Astrocyte of the hippocampus (primary cell): ENCODE measurements at regions not wholly inside any gene's neighbourhood (a gene's known extent, or its start where the extent isn't known, plus 50 kb on each side); places are given as distances from the start of the nearest gene placed in this dataset.
A peak's percentile ranks its signal among the peaks of the same experiment; 100 is the strongest.

ENCODE experiments used
- DNase-seq: peaks from one replicate; pipeline ENCODE4 v3.0.0; 2011; ENCODE audit warnings: low read depth, low spot score

DNA sequence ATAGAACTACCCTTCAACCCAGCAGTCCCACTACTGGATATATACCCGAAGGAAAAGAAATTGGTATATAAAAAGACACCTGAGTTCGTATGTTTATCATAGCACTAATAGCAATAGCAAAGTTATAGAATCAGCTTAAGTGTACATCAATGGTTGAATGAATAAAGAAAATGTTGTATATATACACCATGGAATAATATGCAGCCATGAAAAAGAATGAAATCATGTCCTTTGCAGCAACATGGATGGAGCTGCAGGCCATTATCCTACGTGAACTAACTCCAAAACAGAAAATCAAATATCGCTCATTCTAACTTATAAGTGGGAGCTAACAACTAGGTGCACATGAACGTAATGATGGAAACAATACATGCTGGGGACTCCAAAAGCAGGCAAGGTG lies 143.5 kb upstream of the GK2 start:
- DNase-seq, result no peak

DNA sequence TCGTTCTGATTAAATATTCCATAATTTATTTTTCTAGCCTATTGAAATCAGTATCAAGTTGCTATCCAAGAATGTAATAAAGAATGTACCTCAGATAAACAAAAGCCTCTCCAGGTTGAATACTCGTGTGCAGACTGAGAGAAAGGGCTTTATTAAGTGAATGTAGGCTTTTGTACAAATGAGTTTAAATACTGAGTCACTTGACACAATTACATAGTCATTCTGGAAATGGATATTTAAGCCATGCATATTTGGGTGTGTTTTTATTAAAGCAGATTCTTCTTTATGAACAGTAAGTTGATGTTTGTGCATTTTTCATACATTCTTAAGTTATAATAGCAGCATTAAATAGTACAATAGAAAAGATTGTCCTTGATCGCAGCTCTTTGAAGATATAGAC lies 139.8 kb upstream of the GK2 start:
- DNase-seq, result no peak

DNA sequence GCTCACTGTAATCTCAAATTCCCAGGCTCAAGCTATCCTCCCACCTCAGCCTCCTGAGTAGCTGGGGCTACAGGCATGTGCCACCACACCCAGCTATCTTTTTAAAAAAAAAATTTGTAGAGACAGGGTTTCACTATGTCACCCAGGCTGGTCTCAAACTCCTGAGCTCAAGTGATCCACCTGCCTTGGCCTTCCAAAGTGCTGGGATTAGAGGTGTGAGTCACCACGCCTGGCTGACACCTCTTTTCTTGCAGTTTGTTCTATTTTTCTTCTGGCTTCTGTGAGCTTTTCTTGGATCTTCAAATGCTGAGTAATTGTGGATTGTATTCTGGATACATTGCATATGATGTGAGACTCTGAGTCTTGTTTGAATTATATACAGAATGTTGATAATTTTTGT lies 137.3 kb upstream of the GK2 start:
- peak; percentile 20 for DNase-seq

DNA sequence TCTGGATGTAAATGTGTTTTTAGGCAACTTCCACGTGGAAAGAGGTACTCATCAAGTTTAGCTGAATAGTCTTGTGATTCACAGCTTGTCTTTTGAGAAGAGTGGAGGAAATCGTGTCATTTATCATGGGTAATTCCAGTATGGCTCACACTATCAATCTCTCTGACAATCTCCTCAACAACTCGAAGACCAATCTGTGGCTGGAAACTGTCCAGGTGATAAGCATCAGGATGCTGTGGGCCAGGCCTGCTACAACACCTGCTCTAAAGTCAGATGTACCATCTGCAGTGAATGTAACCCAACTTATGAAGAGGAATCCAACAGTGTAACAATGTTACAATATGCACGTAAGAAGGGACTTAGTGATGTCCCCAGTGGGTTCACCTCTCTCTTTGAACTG lies 132.1 kb upstream of the GK2 start:
- no peak for DNase-seq

DNA sequence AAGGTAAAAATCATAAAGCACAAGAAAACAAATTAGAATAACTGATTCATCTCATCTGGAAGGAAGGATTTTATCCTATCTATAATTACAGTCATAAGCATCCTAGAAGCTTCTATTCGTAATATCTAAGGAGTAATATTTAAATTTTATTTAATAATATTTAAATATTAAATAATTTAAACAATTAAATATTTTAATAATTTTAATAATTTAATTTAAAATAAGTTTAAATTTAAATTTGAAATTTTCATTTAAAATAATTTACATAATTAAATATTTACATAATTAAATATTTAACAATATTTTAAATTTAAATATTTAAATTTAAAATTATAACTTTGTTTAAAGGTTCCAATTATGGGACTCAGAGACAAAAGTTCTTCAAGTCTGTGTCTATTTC lies 127.5 kb upstream of the GK2 start:
- no peak for DNase-seq

DNA sequence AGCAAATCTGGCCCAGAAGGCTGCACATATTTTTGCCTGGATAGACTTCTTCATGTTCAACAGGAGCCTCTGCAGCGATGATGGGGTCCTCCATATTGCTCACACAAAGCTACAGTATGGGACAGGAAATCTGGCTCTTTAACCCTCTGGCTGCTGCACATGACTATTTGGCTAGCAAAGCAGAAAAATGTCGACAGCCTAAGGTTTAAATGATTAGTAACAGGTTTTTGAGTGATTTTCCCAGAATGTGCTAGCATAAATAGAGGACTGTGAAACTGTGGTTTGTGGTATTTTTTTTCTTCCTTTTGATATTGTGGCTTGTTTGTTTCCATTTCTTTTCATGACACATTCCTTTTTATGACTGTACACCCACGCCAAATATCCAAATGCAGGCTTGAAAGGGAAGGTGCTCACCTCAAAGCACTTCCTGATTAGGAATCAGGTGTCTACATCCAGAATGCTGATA lies 120.2 kb upstream of the GK2 start:
- peak; percentile 82 for DNase-seq

DNA sequence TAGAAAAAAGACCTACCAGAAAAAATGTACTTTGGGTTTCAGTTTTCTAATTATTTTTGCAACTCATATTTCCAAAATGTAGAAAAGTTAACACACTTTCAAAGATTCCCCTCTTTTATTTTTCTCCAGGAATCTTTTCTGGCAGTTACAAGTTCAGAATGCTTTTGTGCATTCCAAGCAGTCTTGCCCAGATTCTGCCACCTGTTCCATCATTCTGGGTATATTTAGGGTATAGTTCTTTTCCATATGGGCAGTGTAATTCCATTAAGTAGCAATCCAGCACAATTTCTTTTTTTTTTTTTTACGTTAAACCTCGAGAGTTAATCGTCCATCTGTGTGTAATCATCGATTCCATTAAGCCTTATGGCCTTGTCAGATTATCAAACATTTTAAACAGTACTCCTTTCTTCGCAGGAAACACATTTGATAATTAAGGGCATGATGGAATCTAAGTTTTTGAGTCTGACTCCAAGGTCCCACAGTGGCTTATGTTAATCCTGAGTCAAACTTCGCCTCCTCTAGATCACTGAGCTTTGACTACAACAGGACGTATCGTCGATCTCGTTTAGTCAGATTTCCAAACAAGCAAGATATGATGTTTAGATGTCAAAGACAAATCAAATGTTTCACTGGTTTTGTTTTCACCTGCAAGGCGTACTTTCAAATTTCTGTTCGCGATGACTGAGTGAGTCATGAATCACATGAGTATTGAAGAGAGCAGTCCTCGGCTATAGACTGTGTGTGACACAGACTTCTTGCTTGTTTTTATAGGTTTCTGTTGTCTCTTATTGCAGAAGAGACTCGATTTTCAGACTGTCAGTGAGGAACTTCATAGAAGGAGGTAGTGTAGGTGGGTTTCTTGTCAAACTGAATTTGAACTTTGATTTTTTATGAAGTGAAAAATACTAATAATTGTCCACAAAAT lies 118.9 kb upstream of the GK2 start:
- DNase-seq, result no peak

DNA sequence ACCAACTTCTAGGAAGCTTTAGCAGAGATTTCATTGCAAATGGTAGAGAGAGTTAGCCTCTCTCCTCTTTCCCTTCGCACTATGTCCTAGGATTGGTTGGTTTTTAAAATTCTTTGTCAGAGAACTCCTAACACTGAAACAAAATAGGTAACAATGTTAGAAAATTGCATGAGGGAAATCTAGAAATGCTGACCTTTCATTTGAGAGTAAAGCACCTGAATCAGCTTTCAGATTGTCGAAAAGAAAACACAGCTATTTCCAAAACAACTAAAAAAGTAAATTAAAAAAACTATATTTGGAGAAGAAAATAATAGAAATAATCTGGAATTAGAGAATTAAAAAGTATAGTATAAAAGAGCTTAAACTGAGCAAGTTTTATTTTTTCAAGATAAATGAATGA lies 108.1 kb upstream of the GK2 start:
- DNase-seq, result no peak

DNA sequence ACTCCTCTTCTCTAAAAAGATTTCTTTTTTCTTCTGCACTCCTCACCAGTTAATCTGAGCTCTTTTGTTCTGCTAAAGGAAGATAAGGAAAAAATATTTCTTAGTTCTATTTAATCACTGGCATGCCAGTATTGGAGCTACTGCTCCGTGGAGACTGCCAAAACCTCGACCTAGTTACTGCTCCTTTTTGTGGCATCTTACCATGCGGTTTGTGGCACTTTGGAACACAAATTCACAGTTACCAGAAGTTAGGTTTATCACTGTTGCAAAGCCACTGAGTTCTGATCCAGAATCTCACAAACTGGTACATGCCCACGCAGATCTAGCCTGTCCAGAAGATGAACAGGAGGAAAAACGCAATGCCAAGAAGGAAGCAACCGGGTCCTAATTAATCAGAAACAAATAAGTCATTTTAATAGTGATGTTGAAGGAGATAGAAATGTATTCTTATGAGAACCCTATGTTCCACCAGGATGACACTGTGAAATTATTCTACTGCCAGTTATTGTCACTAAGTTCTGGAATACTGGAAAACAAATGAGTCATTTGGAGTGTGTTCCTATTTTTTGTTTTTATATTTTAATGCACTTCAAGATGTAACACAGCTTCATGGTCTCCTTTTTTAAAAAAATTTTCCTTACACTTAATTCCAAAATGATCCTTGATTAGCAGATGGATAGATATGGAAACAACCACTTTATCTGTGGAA lies 106.7 kb upstream of the GK2 start:
- DNase-seq, result peak; percentile 45

DNA sequence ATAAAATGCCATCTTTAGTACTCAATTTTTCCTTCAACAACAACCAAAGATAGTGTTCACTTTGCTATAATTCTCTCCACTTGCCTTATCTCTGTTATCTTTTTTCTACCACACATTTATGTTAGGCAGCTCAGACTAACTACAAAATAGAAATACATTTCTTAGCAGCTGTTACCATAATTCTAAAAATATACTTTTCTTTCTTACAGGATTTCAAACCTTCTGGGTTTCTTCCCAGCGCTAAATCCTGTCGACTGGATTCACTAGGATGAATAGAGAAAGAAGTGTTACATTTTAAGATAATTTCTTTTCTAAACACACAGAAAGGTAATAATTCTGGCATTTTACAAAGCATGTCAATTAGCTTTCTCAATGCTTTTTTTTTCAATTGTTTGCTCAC lies 105.5 kb upstream of the GK2 start:
- DNase-seq, result no peak

DNA sequence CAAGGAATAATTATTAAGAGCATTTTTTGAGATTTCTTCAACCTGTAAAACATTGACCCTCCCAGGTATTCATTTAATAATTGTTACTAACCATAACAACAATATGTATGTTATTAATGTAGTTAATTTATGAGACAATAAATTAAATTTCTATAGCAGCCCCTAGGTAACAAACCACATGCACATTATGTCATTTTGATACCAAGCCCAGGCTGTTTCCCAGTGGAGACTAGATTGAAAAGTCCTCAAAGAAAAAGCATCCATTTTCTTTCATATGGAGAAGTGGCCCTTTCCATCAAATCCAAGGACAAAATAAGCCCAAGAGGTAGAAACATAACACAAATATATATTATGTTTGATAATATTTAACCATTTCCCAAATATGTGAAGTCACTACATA lies 104.3 kb upstream of the GK2 start:
- no peak for DNase-seq

DNA sequence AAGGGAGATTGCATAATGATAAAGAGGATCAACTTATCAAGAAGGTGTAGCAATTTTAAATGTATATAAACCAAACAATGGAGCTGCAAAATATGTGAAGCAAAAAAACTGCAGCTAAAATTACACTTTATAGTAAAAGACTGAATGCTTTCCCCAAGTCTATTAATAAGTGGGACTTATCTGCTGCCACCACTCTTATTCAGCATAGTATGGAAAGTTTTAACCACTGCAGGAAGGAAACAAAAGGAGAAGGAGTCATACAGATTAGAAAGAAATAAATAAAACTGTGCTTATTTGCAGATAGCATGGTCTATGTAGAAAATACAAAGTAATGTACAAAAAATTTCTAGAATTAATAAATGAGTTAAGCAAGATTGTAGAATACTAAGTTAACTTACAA lies 94.1 kb upstream of the GK2 start:
- DNase-seq, result no peak

DNA sequence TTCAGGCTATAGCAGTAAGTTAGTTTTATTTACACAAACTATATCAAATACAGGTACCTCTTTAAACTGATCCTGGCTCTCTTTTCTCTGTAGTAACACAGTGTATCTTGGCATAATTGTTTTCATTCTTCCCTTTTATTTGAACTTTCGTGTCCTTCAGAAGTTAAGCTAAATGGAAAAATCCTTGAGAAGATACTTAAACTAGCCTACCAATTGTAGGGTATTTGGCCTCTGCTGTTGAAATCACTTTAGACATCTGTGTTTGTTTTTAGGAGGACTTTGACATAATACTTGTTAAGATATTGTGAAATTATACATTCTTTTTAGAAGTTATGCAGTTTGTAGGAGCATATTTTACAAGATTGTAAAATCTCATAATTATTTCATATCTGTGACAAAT lies 90.3 kb upstream of the GK2 start:
- DNase-seq, result no peak

DNA sequence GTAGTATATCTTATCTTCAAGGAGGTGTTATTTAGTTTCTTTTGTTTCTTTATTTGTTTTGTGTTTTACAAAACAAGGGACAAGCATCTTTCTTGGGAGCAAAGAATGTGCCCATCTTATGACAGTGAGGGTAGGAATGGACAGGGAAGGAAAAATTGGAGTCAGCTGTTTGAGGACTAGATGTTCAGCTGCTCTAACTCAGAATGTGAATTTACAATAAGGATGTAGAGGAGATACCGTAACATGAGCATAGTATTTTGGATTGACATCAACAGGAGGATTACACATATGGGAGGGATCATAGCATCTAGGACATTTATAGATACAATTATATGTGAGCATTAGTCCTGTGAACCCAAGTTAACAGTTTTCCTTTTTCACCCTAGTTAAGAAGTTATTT lies 89.0 kb upstream of the GK2 start:
- DNase-seq, result no peak

DNA sequence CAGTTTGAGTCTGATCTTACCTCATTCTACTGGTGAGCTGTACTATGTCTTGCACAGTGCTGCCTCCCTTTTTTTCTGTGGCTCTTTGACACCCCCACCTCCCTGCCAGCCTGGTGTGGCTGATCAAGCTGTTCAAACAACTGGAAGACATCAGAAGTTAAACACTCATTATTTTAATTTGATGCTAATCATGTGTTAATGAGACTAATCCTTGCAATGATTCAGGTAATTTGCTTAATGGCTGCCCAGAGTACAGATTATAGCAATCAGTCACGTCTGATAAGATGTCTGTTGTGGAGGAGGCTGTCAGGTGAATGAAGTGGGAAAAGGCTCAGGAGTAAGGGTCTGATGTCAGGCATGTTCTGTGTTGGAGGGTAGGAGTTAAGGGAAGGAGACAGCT lies 87.4 kb upstream of the GK2 start:
- peak; percentile 2 for DNase-seq

DNA sequence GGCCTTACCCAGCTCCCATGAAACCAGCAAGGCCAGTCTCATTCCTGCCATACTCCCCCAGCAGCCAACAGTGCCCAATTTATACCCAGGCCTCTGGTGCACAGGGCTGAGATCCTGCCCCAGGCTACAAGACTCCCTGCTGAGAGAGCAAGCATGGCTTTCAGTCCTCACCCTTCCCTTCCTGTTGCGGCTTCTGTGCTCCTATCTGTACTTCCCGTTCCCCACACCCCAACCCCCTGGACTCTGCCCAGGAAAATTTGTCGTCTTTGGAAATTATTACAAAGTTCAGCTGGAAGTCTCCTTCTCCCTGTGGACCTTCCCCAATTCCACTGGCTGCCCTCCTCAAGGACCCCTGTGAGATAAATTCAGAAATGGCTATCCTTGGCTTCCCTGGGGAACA lies 84.1 kb upstream of the GK2 start:
- no peak for DNase-seq

DNA sequence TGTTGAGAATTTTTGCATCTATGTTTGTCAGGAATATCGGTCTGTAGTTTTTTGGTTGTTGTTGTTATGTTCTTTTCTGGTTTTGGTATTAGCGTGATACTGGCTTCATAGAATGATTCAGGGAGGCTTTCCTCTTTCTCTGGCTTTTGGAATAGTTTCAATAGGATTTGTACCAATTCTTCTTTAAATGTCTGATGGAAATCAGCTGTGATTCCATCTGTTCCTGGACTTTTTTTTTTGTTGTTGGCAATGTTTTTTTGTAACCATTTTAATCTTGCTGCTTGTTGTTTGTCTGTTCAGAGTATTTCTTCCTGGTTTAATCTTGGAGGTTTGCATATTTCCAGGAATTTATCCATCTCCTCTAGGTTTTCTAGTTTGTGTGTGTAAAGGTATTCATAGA lies 81.5 kb upstream of the GK2 start:
- DNase-seq, result no peak

DNA sequence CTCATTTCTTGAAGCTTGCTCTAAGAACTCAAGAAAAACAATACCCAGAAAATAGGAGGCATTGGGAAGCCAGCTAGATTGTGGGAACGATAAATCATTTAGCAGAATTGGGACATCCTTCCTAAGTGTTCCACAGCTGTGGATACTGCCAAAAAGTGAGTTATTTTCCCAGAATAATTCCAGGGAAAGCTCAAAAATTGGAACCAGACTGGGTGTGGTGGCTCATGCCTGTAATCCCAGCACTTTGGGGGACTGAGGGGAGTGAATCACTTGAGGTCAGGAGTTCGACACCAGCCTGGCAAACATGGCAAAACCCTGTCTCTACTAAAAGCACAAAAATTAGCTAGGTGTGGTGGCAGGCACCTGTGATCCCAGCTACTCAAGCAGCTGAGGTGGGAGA lies 68.2 kb upstream of the GK2 start:
- DNase-seq, result no peak

DNA sequence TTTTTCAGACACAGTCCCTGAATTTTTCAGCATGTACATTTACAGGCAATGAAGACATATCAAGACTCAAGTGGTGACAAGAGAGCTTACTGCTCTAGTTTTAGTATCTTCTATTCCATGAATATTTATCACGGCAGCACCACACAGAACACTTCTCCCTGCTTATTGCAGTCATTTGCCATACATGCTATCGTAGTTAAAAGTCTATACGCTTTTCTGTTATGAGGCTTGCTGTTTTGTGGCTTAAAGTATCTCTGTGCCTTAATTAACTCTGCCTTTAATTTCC lies 65.4 kb upstream of the GK2 start:
- DNase-seq, result no peak

DNA sequence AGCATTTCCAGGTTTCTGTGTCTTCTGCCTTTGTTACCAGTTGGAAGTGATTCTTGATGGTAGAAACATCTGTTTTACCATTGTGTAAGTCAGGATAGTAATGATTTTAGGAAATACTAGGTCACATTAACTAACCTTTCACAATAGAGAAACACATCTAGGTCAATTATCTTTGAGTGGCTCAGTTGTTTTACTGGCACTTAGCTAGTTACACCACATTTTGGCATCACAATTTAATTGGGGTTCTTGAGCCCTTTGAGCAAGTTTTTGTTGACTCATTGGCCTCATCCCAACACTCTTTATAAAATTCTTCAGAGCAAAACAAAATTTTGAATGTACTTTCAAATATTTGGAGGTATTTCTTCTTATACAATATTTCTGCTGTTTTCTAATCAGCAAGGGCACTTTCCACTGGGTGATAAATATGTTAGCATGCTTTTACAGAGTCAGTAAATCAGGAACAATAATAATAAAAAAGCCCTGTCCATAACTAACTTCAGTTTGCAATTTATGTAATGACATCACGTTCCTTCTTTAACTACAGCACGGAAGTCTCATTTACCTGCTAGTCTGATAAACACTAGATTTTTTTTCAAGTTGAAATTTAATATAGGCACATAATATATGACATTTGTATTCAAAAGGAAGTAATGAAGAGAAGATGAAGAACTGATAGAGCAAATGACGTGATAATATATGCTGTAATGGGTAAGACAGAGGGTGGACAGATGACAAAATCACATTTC lies 64.8 kb upstream of the GK2 start:
- DNase-seq, result no peak

DNA sequence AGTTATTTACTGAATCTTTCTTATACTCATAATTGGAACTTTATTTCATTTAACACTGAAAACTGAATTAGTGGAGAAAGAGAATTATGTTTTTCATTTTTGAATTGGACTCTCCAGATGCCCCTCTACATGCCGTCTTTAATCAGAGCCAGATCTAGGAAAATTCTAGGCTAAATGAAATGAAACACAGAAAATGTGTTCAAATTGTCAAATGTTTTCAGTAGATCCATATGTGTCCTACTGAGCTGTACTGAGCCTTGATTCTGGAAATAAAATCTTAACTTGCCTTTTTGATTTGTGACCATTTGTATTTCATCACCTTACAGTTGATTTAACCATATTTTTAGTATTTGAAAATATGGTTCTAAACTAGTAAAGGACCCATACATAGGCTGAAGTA lies 64.0 kb upstream of the GK2 start:
- DNase-seq, result no peak

DNA sequence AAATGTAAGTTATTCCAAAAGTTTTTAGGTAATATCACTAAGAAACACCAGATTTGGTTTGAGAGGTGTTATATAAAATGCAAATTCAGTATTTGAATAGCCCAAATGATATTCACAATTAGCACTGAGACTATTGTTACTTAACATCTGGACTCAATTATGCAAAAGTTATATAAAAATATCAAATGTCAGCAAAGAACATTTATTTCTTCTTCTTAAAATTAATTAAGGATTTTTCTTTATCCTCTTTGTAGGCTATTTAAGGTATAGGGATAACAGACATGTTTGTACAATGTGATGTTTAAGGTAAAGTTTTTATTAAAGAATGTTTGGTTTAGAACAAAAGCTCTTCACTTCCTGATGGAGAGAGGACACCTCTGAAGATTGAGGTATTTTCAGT lies 63.3 kb upstream of the GK2 start:
- DNase-seq, result no peak
